Amygdala (tissue), 56 donors: ENCODE measurements at regions not wholly inside any gene's neighbourhood (a gene's known extent, or its start where the extent isn't known, plus 50 kb on each side); places are given as distances from the start of the nearest gene placed in this dataset.
A peak's percentile ranks its signal among the peaks of the same experiment; 100 is the strongest.
"Not testable (repeated sequence)": the region's sequence is repeated elsewhere in the genome, so short reads cannot be mapped to it uniquely, and the experiment has no call there.

ENCODE experiments used
- DNase-seq, 56 donors: peaks; one replicate each; lab custom pipeline; 2025; lab: John Stamatoyannopoulos, UW

GRCh38 chr5:29588236-29588635, 1605.2 kb upstream of the CDH6 start:
- DNase-seq = no peak

- DNase-seq = no peak
Measured at GRCh38 chr5:29587832-29588231, 1605.7 kb upstream of the CDH6 start.

GRCh38 chr5:29568028-29568427, 1625.5 kb upstream of the CDH6 start:
- no peak for DNase-seq

GRCh38 chr5:29561564-29561963, 1631.9 kb upstream of the CDH6 start:
- DNase-seq = no peak

- DNase-seq = no peak
Measured at GRCh38 chr5:29550523-29550922, 1643.0 kb upstream of the CDH6 start.

GRCh38 chr5:29548262-29548661, 1645.2 kb upstream of the CDH6 start:
- no peak for DNase-seq

- DNase-seq = no peak
Measured at GRCh38 chr5:29547236-29547865, 1646.1 kb upstream of the CDH6 start.

- no peak for DNase-seq
Measured at GRCh38 chr5:29543501-29543900, 1650.0 kb upstream of the CDH6 start.

- no peak for DNase-seq
Measured at GRCh38 chr5:29524227-29524626, 1669.3 kb upstream of the CDH6 start.

GRCh38 chr5:29518176-29518575, 1675.3 kb upstream of the CDH6 start:
- DNase-seq = no peak

- DNase-seq = no peak
Measured at GRCh38 chr5:29516224-29516623, 1677.3 kb upstream of the CDH6 start.

- DNase-seq = no peak
Measured at GRCh38 chr5:29508131-29508530, 1685.4 kb upstream of the CDH6 start.

- no peak for DNase-seq
Measured at GRCh38 chr5:29504411-29504810, 1689.1 kb upstream of the CDH6 start.

GRCh38 chr5:29498860-29499259, 1694.6 kb upstream of the CDH6 start:
- DNase-seq = no peak

GRCh38 chr5:29498412-29498811, 1695.1 kb upstream of the CDH6 start:
- DNase-seq = no peak

GRCh38 chr5:29485333-29485732, 1708.2 kb upstream of the CDH6 start:
- DNase-seq = no peak

- no peak for DNase-seq
Measured at GRCh38 chr5:29469581-29469980, 1723.9 kb upstream of the CDH6 start.

GRCh38 chr5:29462241-29462640, 1731.2 kb upstream of the CDH6 start:
- DNase-seq = peak in 1 of 56 donors; percentile 1

- DNase-seq = no peak
Measured at GRCh38 chr5:29460971-29461559, 1732.4 kb upstream of the CDH6 start.

GRCh38 chr5:29451004-29451403, 1742.5 kb upstream of the CDH6 start:
- DNase-seq = not testable (repeated sequence)

- DNase-seq = no peak
Measured at GRCh38 chr5:29414681-29415080, 1778.8 kb upstream of the CDH6 start.

- DNase-seq = no peak
Measured at GRCh38 chr5:29412979-29413378, 1780.5 kb upstream of the CDH6 start.

GRCh38 chr5:29402270-29402669, 1791.2 kb upstream of the CDH6 start:
- no peak for DNase-seq
